UCSD-AML1 (cell line): ENCODE measurements at regions not wholly inside any gene's neighbourhood (a gene's known extent, or its start where the extent isn't known, plus 50 kb on each side); places are given as distances from the start of the nearest gene placed in this dataset.

Experiments
- DNase-seq: peaks from one replicate; lab custom pipeline; 2025; ENCODE audit not compliant: unreplicated experiment; lab: John Stamatoyannopoulos, UW

DNA sequence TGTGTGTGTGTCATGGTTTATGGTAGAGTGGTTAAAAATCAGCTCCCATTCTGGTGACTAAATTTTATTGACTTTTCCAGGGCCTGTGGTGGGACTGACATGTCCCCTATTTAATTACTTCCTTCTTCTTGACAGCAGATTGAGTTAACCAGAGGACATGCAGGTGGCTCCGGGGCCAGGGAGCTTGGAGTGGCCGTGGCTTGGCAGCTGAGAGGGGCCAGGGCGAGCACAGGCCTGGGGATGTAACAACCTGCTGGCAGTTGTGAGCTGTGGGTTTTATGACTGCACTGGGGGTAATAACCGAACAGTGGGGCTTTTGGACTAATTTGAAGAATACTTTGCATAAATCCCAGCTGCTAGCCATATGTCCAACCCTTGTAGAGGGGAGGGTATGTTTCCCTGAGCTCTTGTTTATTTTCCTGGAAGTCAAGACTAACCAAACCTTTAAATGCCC is 186.0 kb downstream of the MID1IP1 start:
- no peak for DNase-seq

DNA sequence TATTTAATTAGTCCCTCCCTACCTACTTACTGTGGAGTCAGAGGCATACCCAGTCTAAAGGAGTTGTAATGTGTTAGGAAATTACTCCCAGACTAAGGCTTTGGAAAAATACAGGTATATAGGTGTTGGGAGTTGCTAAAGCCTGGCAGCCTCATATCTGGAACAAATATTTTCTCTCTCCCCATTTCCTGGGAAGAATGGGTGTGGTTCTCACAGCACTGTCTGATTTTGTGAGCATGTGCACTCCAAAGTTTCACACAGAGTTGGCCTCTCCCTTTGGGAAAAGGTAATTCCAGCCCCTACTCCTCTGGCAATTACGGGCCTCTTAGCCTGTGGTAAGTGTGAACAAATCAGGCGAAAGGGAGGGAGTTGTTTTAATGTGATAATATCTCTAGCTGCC is 187.0 kb downstream of the MID1IP1 start:
- no peak for DNase-seq

- no peak for DNase-seq
Measured at GRCh38 chrX:38989076-38989475, 187.8 kb downstream of the MID1IP1 start.

GRCh38 chrX:38991656-38992440 is 190.6 kb downstream of the MID1IP1 start:
- no peak for DNase-seq

GRCh38 chrX:38992441-38993096 is 191.3 kb downstream of the MID1IP1 start:
- DNase-seq, result no peak

DNA sequence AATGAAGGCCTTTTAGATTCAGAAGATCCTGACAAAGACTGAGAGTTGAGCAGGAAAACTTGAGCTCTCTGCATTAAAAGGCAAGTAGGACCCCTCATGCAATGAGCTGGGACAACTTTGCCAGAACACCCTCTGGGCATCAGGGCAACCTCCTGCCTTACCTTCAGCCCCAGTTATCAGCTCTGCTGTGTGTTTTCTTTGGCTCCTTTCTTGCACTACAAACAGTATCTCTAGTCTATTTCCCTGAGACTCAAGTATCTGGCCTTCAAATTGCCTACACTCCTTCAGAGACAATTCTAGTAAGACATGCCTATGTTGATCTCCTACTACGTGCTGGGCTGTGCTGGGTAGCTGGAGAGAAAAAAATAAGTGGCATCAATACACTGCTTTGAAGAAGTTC is 192.2 kb downstream of the MID1IP1 start:
- no peak for DNase-seq

DNA sequence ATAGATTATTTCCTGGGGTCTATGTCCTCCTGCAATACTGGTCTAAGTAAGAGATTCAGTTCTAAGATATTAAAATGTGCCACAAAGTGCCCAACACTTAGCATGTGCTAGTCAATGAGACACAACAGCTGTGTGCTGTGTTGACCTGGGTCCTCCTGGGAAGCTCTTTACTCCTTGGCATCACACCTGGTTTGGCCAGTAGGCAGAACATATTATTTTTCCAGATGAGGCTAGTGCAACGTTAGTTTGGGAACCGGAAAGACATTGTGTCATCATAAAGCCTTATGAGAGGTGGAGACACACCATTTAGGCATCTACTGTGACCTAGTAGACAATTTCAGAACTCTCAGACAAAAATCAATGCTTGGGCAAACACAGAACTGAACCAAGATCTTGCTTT is 197.8 kb downstream of the MID1IP1 start:
- no peak for DNase-seq

GRCh38 chrX:38999967-39000745 is 198.9 kb downstream of the MID1IP1 start:
- no peak for DNase-seq

DNA sequence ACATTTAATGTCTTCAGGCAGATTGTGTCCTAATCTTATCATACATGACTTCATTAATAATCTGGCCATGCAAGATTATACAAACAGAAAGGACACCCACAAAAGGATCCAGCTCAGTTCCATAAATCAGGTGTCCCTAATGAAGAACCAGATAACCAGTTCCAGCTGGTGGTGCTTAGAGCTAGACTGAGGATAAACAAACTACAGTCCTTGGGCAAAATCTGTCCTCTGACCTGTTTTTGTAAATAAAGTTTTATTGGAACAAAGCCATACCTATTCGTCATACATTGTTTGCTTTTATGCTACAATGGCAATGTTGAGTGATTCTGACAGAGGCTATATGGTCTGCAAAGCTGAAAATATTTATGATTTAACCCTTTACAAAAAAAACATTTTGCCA is 199.5 kb downstream of the MID1IP1 start:
- DNase-seq, result no peak

DNA sequence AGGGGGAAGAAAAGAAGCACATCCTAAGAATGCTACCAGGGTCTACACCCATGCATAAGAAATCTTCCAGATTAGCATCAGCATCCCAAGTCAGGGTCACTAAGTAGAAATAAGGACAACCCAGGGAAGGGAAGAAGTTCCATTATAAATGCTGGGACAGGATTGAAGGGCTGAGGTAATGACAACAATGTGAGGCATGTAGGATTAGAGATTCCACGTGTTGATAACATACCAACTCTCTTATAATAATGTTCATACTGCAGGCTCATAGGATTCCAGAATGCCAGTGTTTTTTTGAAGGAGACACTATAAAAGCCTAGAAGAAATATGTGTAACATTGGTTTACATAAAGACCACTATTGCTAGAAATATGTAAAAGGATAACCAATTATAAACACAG is 201.2 kb downstream of the MID1IP1 start:
- DNase-seq, result no peak

GRCh38 chrX:39008549-39008948 is 207.3 kb downstream of the MID1IP1 start:
- DNase-seq, result no peak

DNA sequence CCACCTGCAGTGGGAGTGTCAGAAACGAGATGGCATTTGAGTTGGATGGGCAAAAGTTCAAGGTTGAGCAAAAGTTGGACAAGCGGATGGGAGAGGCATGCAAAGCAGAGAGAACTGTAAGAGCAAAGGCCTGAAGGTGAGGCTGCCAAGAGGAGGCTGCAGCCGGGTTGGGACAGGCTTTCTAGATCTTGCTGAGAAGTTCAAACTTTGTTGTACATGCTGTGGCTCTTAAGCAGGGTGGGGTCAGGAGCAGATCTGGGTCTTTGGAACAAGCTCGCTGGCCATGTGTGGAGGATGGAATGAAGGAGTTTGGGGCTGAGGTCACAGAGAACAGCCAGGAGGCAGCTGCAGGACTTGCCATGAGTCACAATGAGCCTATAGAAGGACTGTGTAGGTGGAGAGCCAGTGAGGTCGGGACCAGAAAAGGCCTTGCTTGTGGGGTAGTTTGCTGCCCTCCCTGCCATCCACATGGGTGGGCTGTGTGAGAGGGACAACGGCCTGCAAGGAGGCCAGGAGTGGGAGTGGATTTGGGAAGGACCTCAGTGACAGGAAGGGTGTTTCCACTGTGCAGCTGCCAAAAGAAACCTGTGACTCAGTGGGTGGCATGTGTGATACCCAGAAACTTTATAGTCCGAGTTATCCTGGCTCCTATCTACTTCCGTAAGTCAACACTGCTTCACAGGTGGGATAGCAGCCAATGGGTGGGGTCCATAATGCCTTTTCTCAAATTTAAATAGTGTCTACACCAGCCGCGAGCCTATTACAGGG is 210.4 kb downstream of the MID1IP1 start:
- no peak for DNase-seq

GRCh38 chrX:39012621-39013111 is 211.4 kb downstream of the MID1IP1 start:
- DNase-seq, result no peak

DNA sequence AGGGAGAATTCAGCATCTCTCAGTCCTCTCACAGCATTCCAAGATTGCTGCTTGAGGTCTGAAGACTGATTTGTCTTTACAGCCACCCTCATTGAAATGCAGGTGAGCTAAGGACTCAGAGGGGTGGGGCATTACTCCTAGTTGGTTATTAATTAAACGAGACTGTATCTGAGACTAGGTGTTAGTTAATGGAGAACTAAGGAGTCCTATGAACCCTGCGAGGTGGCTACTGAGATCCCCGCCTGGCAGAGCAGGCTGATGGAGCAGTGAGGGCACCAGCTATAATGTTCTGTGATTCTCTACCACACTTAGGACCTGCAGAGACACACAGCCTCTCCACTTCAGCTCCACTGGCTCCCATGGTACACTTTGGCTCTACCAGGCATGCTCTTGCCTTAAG is 215.3 kb downstream of the MID1IP1 start:
- DNase-seq, result no peak

GRCh38 chrX:39017077-39017476 is 215.8 kb downstream of the MID1IP1 start:
- no peak for DNase-seq

DNA sequence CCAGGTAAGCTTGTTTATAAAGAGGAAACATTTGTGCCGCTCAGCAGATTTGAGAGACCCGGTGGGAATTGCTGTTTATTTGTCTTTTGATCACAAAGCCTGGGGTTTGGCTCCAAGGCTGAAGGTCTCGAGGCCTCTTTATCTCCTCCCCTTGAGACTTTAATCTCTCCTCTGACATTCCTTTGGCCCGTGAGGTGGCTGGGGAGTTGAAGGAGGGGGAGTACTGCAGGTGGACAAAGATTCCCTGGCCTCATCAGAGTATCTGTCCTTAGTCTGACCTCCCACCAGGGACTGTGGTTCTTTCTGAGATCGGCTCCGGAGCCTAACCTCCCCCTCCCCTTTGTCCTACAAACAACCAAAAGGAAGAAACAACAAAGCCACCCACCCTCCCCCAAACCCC is 216.5 kb downstream of the MID1IP1 start:
- no peak for DNase-seq

- no peak for DNase-seq
Measured at GRCh38 chrX:39018541-39018940, 217.3 kb downstream of the MID1IP1 start.

DNA sequence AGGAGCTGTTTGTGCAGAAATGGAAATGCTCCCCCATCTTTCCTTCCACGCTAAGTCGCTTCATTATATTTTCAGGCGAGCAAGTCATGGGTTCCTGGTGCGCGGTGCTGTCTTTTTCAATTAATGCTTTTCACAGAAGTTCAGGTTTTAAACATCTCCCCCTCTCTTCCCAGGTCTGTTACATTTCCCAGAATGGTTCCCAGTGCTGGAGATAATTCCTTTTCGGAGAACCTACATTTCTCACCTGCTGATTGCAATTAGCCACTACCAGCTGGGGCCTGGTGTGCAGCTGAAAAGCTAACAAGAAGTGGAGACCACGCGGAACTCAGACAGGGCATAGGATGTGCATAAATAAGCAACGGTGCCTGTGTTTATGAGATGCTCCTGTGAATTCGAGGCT is 217.8 kb downstream of the MID1IP1 start:
- DNase-seq, result no peak

DNA sequence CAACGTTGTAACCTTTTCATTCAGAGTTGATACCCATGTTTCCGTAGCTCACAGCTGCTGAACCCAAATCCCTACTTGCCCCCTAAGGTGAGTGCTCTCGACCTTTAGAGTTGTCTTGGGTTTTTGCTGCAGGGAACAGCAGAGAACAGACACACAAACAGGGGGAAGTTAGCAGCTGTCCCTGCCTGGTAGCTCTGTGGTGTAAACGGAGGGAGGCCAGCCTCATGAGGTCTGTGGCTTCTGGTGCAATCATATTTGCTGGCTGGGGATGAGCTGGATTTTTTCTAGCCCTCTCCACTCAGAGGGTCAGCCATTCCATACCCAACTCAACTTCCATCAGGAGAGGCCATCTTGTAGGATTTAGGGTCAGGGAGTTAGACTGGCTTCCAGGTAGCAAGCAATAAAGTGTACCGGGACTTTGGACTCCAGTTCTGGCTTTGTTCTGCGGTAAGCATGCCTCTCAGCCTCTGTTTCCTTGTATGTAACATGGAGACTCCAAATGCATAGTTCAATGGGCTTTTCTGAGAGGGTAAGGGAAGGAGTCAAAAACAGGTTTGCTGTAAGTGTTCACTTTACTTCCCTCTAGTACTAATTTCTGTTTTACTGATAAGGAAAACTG is 218.9 kb downstream of the MID1IP1 start:
- no peak for DNase-seq

- DNase-seq, result no peak
Measured at GRCh38 chrX:39022106-39022505, 220.8 kb downstream of the MID1IP1 start.

DNA sequence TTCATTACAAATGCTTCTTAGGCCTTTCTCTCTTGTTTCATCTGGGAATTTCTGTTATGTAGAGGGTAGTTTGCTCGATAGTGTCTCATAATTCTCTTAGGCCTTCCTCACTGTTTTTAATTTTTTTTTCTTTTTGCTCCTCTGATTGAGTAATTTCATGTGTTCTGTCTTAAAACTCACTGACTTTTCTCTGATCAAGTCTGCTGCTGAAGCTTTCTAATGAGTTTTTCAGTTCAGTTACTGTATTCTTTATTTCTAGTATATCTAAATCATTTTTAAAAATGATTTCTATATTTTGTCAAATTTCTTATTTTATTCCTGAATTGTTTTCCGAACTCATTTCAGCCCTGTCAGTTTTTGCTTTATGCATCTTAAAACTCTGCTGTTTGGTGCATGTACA is 228.0 kb downstream of the MID1IP1 start:
- DNase-seq, result no peak
